Progenitor cell of endocrine pancreas (in vitro differentiated cells): ENCODE measurements at regions not wholly inside any gene's neighbourhood (a gene's known extent, or its start where the extent isn't known, plus 50 kb on each side); places are given as distances from the start of the nearest gene placed in this dataset.

Experiments used
- DNase-seq: peaks from one replicate; pipeline ENCODE4 v3.0.0; 2021; ENCODE audit warnings: low spot score; ENCODE audit not compliant: unreplicated experiment
- H3K27ac Mint-ChIP-seq: 2 replicates; pipeline ENCODE4 v1.8.0; 2021; ENCODE audit warnings: mild to moderate bottlenecking, moderate library complexity, mixed read lengths
- H3K27me3 Mint-ChIP-seq: 2 replicates; pipeline ENCODE4 v1.8.0; 2021; ENCODE audit warnings: mixed read lengths
- H3K36me3 Mint-ChIP-seq: 2 replicates; pipeline ENCODE4 v1.8.0; 2022; ENCODE audit warnings: mixed read lengths; ENCODE audit not compliant: insufficient read depth
- H3K4me1 Mint-ChIP-seq: 2 replicates; pipeline ENCODE4 v1.8.0; 2021; ENCODE audit warnings: low read depth, mixed read lengths
- H3K4me3 Mint-ChIP-seq: 2 replicates; pipeline ENCODE4 v1.8.0; 2021; ENCODE audit warnings: low read depth, mild to moderate bottlenecking, moderate library complexity, mixed read lengths
- H3K9me3 Mint-ChIP-seq: 2 replicates; pipeline ENCODE4 v1.8.0; 2021; ENCODE audit warnings: low read depth, mixed read lengths
- TF ChIP-seq, protein P1 (sequence below): fragments of 200-600 bp; sonication (generic); IDR thresholded peaks from one replicate; pipeline ENCODE4 v1.5.0; 2021; ENCODE audit warnings: antibody characterized with exemption, mild to moderate bottlenecking; ENCODE audit not compliant: unreplicated experiment

GRCh38 chr5:4815002-4815401 lies 325.1 kb upstream of the ADAMTS16 start:
- Mint-ChIP-seq H3K4me3 (no peak overlapping the region), H3K27me3 (peaks cover 16% of the 10 kb centered on the region), H3K9me3 (no peaks in the 10 kb centered on the region), H3K27ac (no peak overlapping the region), H3K36me3 (no peaks in the 10 kb centered on the region), H3K4me1 (peaks cover 3% of the 10 kb centered on the region)
- TF ChIP-seq, protein P1, sequence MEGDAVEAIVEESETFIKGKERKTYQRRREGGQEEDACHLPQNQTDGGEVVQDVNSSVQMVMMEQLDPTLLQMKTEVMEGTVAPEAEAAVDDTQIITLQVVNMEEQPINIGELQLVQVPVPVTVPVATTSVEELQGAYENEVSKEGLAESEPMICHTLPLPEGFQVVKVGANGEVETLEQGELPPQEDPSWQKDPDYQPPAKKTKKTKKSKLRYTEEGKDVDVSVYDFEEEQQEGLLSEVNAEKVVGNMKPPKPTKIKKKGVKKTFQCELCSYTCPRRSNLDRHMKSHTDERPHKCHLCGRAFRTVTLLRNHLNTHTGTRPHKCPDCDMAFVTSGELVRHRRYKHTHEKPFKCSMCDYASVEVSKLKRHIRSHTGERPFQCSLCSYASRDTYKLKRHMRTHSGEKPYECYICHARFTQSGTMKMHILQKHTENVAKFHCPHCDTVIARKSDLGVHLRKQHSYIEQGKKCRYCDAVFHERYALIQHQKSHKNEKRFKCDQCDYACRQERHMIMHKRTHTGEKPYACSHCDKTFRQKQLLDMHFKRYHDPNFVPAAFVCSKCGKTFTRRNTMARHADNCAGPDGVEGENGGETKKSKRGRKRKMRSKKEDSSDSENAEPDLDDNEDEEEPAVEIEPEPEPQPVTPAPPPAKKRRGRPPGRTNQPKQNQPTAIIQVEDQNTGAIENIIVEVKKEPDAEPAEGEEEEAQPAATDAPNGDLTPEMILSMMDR = no peak
- DNase-seq = no peak

DNA sequence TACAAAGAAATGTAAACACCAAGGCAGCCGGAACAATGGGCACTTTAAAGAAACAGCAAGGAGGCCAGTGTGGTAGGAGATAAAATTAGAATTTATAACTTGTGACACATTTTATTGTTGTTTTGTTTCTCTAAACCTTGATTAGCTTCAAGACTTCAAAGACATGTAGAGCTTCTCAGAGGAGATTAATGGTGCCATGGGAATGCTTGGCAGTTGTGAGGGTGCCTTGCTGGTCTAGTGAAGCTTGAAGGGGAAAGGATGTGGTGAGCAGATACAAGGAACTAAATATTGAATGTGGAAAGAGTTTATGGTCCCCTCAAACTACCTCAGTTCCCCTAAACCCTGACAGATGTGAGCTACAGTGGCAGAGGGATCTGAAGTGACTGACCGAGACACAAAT lies 322.4 kb upstream of the ADAMTS16 start:
- Mint-ChIP-seq H3K27ac (no peak overlapping the region), H3K27me3 (peaks cover 6% of the 10 kb centered on the region), H3K9me3 (no peaks in the 10 kb centered on the region), H3K4me1 (peaks cover 3% of the 10 kb centered on the region), H3K36me3 (no peaks in the 10 kb centered on the region), H3K4me3 (no peak overlapping the region)
- TF ChIP-seq, protein P1 = no peak
- no peak for DNase-seq

- H3K4me1 Mint-ChIP-seq = no peaks in the 10 kb centered on the region
- no peak overlapping the region for H3K27ac Mint-ChIP-seq
- no peak for DNase-seq
- H3K9me3 Mint-ChIP-seq = no peaks in the 10 kb centered on the region
- no peaks in the 10 kb centered on the region for H3K36me3 Mint-ChIP-seq
- peaks cover 16% of the 10 kb centered on the region for H3K27me3 Mint-ChIP-seq
- TF ChIP-seq, protein P1 = no peak
- H3K4me3 Mint-ChIP-seq = no peak overlapping the region
These were observed 308.8 kb upstream of the ADAMTS16 start for GRCh38 chr5:4831325-4831724.

- no peak for DNase-seq
- Mint-ChIP-seq H3K27ac (no peak overlapping the region), H3K27me3 (peaks cover 15% of the 10 kb centered on the region)
These were observed 307.7 kb upstream of the ADAMTS16 start for GRCh38 chr5:4832471-4832870.

DNA sequence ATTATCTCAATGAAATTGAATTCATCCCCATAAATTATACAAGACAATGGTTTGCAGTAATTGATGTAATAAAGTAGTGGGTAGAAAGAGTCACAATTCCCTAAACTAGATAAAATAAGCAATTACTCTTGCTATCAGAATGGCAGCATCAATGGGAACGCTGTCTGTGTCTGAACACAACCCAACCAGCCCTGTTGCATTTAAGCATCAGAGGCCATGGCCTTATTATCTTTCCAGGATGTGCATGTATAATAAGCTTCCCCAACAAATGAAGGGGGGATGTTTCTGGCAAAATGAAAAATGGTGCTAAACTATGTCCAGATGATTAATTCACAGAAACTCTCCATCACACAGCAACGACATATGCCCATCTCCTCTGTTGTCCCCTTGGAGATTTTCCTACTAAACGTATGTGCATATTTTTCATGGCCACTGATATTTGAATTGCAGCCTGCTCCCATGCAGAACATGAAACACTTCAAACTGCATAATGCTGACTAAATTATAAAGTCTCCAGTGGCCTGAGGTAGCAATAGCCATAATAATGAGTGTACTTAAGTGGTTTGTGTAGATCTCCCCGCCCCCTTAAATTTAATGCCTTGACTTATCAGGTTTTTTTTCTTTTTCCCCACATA lies 306.9 kb upstream of the ADAMTS16 start:
- no peaks in the 10 kb centered on the region for H3K9me3 Mint-ChIP-seq
- H3K36me3 Mint-ChIP-seq = no peaks in the 10 kb centered on the region
- H3K27me3 Mint-ChIP-seq = peaks cover 15% of the 10 kb centered on the region
- no peaks in the 10 kb centered on the region for H3K4me1 Mint-ChIP-seq
- no peak for DNase-seq
- TF ChIP-seq, protein P1 = no peak
- H3K27ac Mint-ChIP-seq = no peak overlapping the region
- H3K4me3 Mint-ChIP-seq = no peak overlapping the region

More at GRCh38 chr5:4832471-4832870, 307.7 kb upstream of the ADAMTS16 start:
- Mint-ChIP-seq H3K36me3 (no peaks in the 10 kb centered on the region), H3K9me3 (no peaks in the 10 kb centered on the region), H3K4me1 (no peaks in the 10 kb centered on the region), H3K4me3 (no peak overlapping the region)
- TF ChIP-seq, protein P1 = no peak
